Sciatic nerve (tissue), 2 donors: ENCODE measurements at regions not wholly inside any gene's neighbourhood (a gene's known extent, or its start where the extent isn't known, plus 50 kb on each side); places are given as distances from the start of the nearest gene placed in this dataset.
"Not testable (repeated sequence)": the region's sequence is repeated elsewhere in the genome, so short reads cannot be mapped to it uniquely, and the experiment has no call there.

Experiments
- ATAC-seq: fragments of 200-7000 bp; cut with Tn5 transposase; one replicate; pipeline ENCODE4 v1.9.1; 2020; ENCODE audit warnings: mild to moderate bottlenecking, moderate library complexity
- DNase-seq: peaks from one replicate; pipeline ENCODE4 v3.0.0-alpha.2; 2020; ENCODE audit warnings: low spot score
- intact Hi-C: fragments of 100-400 bp; cut with DNase I; formaldehyde crosslinking; loops from one replicate; pipeline ENCODE4 v1.14.2; 2022
- donor health status: DM: no; HTN: no; CAD: no.
- donor health status: DM: no; HTN: no; CAD: no.

- intact Hi-C loops, DNase-seq: not testable (repeated sequence)
- peak; percentile 53 for ATAC-seq
Observed at GRCh38 chr13:18194631-18195364, 986.8 kb downstream of the TUBA3C start.

- intact Hi-C loops: not testable (repeated sequence)
- peak; percentile 43 for ATAC-seq
Observed at GRCh38 chr13:18194104-18194503, 987.5 kb downstream of the TUBA3C start.

More at GRCh38 chr13:18194104-18194503, 987.5 kb downstream of the TUBA3C start:
- not testable (repeated sequence) for DNase-seq
